ENCODE measurements at regions not wholly inside any gene's neighbourhood (a gene's known extent, or its start where the extent isn't known, plus 50 kb on each side); places are given as distances from the start of the nearest gene placed in this dataset.

DNA sequence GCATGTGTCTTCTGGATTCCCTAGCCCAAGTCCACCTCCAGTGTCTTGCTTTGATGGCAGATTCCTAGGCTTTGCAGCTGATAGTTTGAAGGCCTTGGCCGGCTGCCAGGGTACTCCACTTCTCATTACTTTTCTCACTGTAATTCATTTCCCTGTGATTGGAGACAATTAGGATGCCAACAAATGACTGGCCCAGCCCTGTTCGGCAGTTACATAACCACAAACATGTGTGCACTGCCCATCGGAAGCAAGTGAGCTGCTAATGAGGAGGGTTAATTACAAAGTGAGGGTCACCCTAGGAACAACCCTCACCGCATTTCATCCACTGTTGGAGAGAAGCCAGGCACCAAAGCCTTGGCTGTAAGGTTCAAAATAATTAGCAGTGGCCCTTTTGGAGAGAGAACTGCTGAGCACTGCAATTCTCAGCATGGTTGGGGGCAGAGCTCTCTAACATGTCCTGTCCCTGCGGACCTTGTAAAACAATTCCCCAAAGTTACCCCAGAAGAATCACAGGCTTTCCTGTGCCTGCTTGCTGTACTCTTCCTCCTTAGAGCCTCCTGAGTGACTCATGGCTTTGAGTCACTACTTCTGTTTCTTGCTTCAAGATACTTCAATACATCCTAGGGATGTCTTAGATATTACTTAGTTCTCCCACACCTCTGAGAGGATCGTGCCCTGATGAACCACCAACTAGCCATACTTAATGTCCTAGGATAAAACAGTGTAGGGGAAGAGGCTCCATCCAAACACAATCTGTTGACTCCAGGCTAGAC lies 109.7 kb upstream of the GALNT18 start:
- no peak overlapping the region for H3K4me3 Mint-ChIP-seq
- H3K36me3 Mint-ChIP-seq: no peaks in the 10 kb centered on the region
- peaks cover 37% of the 10 kb centered on the region for H3K27me3 Mint-ChIP-seq
- peaks cover 22% of the 10 kb centered on the region for H3K4me1 Mint-ChIP-seq (ENCODE audit: unreplicated experiment)
- H3K9me3 Mint-ChIP-seq: peaks cover 7% of the 10 kb centered on the region
- DNase-seq (ENCODE audit: extremely low spot score, unreplicated experiment): no peak
- no peak overlapping the region for H3K27ac Mint-ChIP-seq
- TF ChIP-seq CTCF (conservative IDR thresholded peaks at IDR 0.05): no peak

- Mint-ChIP-seq H3K9me3 (peaks cover 7% of the 10 kb centered on the region), H3K27ac (no peak overlapping the region), H3K27me3 (peaks cover 35% of the 10 kb centered on the region), H3K4me3 (no peak overlapping the region), H3K4me1 (ENCODE audit: unreplicated experiment) (peaks cover 14% of the 10 kb centered on the region), H3K36me3 (no peaks in the 10 kb centered on the region)
- DNase-seq (ENCODE audit: extremely low spot score, unreplicated experiment): no peak
- TF ChIP-seq CTCF (conservative IDR thresholded peaks at IDR 0.05): no peak
Observed at GRCh38 chr11:11728386-11728785, 106.6 kb upstream of the GALNT18 start.

DNA sequence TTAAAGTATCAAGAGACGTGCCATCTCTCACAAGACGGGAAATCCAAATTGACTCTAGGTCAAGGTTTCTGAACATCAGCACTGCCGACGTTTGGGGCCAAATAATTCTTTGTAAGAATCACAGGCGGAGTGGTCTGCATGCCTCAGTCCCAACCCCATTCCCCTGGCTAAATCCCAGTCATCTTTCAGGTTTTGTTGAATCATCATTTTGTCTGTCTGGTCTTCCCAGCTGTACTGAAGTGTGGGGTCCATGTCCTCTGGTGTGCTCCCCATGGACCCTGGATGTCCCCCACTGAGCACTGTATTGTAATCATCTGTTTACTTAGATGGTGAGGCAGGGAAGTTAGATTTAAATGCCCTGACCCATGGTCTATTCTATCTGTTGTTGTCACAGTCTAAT lies 103.6 kb upstream of the GALNT18 start:
- Mint-ChIP-seq H3K9me3 (peaks cover 11% of the 10 kb centered on the region), H3K4me1 (ENCODE audit: unreplicated experiment) (no peaks in the 10 kb centered on the region), H3K36me3 (no peaks in the 10 kb centered on the region), H3K27ac (no peak overlapping the region), H3K4me3 (no peak overlapping the region), H3K27me3 (peaks cover 27% of the 10 kb centered on the region)
- TF ChIP-seq CTCF (conservative IDR thresholded peaks at IDR 0.05): no peak
- no peak for DNase-seq (ENCODE audit: extremely low spot score, unreplicated experiment)

DNA sequence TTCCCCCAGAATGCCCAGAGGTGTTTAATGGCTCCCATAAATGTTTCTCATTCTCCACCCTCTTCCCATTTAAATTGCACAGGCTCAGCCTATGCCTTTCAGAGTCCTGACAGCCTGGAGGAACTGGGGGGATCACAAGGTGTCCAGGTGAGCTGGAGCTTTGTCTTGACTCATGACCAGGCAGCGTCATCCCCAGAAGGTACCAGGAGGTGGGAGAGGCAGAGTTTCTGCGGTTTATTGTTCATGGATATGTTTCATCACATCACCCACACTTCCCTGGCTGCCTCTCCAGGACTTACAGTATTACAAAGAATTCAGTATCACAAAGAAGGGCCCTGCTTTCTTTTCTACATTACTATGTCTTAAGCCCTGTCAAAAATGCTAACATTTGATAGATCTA lies 103.2 kb upstream of the GALNT18 start:
- no peaks in the 10 kb centered on the region for H3K4me1 Mint-ChIP-seq (ENCODE audit: unreplicated experiment)
- no peak overlapping the region for H3K4me3 Mint-ChIP-seq
- peaks cover 11% of the 10 kb centered on the region for H3K9me3 Mint-ChIP-seq
- DNase-seq (ENCODE audit: extremely low spot score, unreplicated experiment): no peak
- no peak overlapping the region for H3K27ac Mint-ChIP-seq
- H3K27me3 Mint-ChIP-seq: peaks cover 24% of the 10 kb centered on the region
- no peak for TF ChIP-seq CTCF (conservative IDR thresholded peaks at IDR 0.05)
- no peaks in the 10 kb centered on the region for H3K36me3 Mint-ChIP-seq

GRCh38 chr11:11722861-11723260 lies 101.1 kb upstream of the GALNT18 start:
- Mint-ChIP-seq H3K27me3 (peaks cover 23% of the 10 kb centered on the region), H3K27ac (no peak overlapping the region), H3K36me3 (no peaks in the 10 kb centered on the region), H3K4me3 (no peak overlapping the region), H3K4me1 (ENCODE audit: unreplicated experiment) (no peaks in the 10 kb centered on the region), H3K9me3 (peaks cover 6% of the 10 kb centered on the region)
- TF ChIP-seq CTCF (conservative IDR thresholded peaks at IDR 0.05): no peak
- DNase-seq (ENCODE audit: extremely low spot score, unreplicated experiment): no peak

Measured in type B pancreatic cell (in vitro differentiated cells).